Stomach smooth muscle (tissue), 2 donors: ENCODE measurements at regions not wholly inside any gene's neighbourhood (a gene's known extent, or its start where the extent isn't known, plus 50 kb on each side); places are given as distances from the start of the nearest gene placed in this dataset.

Experiments
- H3K27ac ChIP-seq: one replicate; pipeline ENCODE4 v1.7.0; 2013; ENCODE audit warnings: mild to moderate bottlenecking, low read length, inconsistent platforms
- H3K27me3 ChIP-seq, 2 donors: one replicate each; pipeline ENCODE4 v1.7.0; 2013; ENCODE audit warnings: low read length in 2 of 2; ENCODE audit not compliant: insufficient read depth in 2 of 2, control insufficient read depth in 1 of 2
- H3K36me3 ChIP-seq, 2 donors: one replicate each; pipeline ENCODE4 v1.7.0; 2013; ENCODE audit warnings: low read length in 2 of 2; ENCODE audit not compliant: control insufficient read depth in 2 of 2, insufficient read depth in 2 of 2
- H3K4me1 ChIP-seq: one replicate; pipeline ENCODE4 v1.7.0; 2013; ENCODE audit warnings: low read length; ENCODE audit not compliant: control insufficient read depth, insufficient read depth
- H3K4me3 ChIP-seq, 2 donors: one replicate each; pipeline ENCODE4 v1.7.0; 2013; ENCODE audit warnings: low read length in 2 of 2
- H3K9ac ChIP-seq, 2 donors: one replicate each; pipeline ENCODE4 v1.7.0; 2013; ENCODE audit warnings: low read length in 2 of 2, mild to moderate bottlenecking in 1 of 2
- H3K9me3 ChIP-seq, 2 donors: one replicate each; pipeline ENCODE4 v1.7.0; 2013; ENCODE audit warnings: low read length in 2 of 2; ENCODE audit not compliant: control insufficient read depth in 2 of 2
- donor health status: healthy.
- donor health status: Pancreatic carcinoma.

DNA sequence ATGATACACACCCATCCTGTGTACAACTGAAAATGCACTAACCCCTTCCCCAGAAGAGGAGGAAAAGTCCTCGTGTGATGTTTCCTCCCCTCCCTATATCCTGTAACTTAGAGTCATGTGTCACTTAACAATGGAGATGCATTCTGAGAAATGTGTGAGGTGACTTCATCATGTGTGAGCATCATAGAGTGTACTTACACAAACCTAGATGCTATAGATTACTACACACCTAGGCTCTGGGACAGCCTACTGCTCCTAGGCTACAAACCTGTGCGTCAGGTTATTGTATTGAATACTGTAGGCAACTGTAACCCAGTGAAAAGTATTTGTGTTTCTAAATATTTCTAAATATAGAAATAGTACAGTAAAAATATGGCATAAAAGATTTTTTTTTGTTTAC lies 98.6 kb upstream of the FAM180A start:
- Histone ChIP-seq H3K4me3 (no peak overlapping the region), H3K4me1 (no peaks in the 10 kb centered on the region), H3K36me3 (no peaks in the 10 kb centered on the region), H3K27ac (no peak overlapping the region), H3K27me3 (no peaks in the 10 kb centered on the region), H3K9ac (no peak overlapping the region), H3K9me3 (no peaks in the 10 kb centered on the region)

DNA sequence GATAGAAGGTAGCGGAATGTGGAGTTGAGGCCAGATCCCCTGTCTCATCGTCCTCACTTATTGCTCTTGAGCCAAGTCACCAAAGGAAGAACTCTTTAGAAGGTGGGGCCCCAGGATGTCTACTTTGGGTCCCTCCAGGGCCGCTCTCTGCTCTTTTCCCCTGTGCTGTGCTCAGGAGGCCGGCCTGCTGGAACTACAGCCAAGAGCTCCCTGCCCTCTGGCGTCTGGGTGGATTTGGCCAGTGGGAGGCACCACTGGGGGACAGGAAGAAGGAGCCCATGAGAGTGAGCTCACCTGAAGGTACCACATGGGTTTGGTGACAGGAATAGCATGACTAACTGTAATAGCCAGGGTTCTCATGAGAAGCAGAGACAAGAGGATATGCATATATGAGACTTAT lies 97.7 kb upstream of the FAM180A start:
- Histone ChIP-seq H3K27me3 (no peaks in the 10 kb centered on the region), H3K4me3 (no peak overlapping the region), H3K36me3 (no peaks in the 10 kb centered on the region), H3K9me3 (no peaks in the 10 kb centered on the region), H3K27ac (no peak overlapping the region), H3K9ac (no peak overlapping the region), H3K4me1 (no peaks in the 10 kb centered on the region)

DNA sequence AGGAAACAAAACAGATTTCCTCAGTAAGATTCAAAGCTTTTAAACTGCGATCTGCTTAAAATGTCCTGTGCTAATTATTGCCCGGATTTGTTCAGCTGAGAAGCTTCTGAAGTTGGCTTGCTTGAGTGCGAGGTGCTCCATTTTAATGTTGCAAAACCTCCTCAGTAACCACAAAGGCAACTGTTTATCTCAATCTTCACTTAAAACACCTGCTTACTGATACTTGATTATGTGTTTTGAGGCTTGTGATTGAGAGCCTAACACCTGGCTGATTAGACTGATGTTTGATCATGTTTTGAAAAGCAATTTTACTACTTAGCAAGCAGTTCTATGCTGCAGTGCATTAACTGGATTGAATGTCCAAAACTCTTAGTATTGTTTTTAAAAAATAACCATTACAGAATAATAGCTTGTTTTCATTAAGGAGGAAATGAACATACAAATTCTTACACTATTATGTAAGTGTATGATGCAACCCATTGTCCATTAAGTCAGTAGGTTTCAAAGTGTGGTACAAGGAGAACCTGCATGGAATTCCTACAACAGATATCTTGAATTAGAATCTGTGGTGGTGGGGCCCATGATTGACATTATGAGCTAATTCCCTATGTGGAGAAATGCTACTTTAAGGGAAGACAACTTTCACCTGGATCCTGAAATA lies 96.9 kb upstream of the FAM180A start:
- no peaks in the 10 kb centered on the region for H3K36me3 ChIP-seq
- no peak overlapping the region for H3K4me3 ChIP-seq
- no peaks in the 10 kb centered on the region for H3K27me3 ChIP-seq
- H3K4me1 ChIP-seq: no peaks in the 10 kb centered on the region
- no peak overlapping the region for H3K27ac ChIP-seq
- H3K9me3 ChIP-seq: no peaks in the 10 kb centered on the region
- H3K9ac ChIP-seq: no peak overlapping the region

DNA sequence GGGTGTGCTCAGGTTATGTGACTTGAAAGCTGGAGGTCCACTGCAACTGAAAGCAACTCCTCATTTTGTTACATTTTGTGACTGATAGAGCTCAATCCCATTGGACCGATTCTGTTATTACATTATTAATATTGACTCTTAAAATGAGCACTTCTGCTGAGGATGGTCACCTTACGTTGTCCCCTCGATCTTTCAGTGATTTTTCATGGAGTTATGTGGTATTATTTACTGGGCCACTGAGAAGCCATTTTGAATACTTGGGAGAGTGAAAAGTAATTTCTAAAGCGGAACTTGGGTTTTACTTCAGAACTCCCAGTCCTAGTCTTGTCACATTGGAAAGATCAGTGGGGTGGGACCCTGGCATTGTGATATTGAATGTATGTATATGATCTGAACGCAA lies 96.3 kb upstream of the FAM180A start:
- no peaks in the 10 kb centered on the region for H3K27me3 ChIP-seq
- no peaks in the 10 kb centered on the region for H3K36me3 ChIP-seq
- no peak overlapping the region for H3K4me3 ChIP-seq
- H3K27ac ChIP-seq: no peak overlapping the region
- no peak overlapping the region for H3K9ac ChIP-seq
- no peaks in the 10 kb centered on the region for H3K4me1 ChIP-seq
- H3K9me3 ChIP-seq: no peaks in the 10 kb centered on the region

DNA sequence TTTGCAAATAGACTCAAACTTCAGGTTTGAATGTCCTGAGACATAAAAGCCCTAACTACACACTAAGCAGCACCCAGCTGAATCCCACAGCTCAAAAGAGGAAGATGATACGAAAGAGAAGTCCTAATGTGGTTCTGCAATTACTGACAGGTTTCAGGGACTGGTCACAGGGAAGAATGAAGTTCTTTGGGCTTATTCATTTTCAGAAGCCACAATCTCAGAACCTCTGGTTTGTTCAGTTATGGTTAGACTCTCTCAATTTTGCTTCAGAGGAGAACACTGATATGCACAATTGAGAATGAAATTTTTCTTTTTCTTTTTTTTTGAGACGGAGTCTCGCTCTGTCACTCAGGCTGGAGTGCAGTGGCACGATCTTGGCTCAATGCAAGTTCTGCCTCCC lies 94.6 kb upstream of the FAM180A start:
- H3K27ac ChIP-seq: no peak overlapping the region
- no peaks in the 10 kb centered on the region for H3K9me3 ChIP-seq
- no peaks in the 10 kb centered on the region for H3K27me3 ChIP-seq
- no peaks in the 10 kb centered on the region for H3K36me3 ChIP-seq
- H3K9ac ChIP-seq: no peak overlapping the region
- H3K4me3 ChIP-seq: no peak overlapping the region
- no peaks in the 10 kb centered on the region for H3K4me1 ChIP-seq

DNA sequence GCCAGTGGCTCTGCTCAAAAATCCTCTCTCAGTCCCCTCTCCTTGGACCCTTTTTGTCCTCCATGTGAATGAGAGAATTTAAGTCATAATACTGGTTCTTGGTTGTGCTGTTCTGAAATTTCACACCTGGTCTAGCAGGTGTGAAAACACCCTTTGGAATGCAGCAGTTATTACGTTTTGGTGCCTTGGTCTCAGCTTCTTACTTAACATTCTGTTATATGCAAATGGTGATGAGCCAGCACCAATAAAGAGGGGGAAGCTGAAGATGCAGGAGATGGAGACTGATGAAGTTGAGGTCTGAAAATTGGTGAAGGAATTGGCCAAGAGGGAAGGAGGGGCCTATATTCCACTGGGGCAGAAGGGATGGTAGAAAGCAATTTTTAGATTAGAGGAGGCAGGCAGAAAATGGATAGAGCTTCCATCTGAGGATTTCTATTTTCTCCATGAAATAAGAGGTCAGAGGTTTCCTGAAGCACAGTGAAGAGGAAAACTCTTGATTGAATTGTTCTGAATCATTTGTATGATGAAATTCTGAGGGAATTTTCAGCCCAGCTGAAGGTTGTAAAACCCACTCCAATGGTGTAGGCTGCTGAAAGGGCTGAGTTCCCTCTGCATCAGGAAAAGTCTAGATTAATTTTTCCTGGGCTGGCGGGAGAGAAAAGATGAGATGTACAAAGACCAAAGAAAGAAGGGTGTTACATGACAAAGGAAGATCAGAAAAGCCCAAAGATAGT lies 94.0 kb upstream of the FAM180A start:
- Histone ChIP-seq H3K4me3 (no peak overlapping the region), H3K36me3 (no peaks in the 10 kb centered on the region), H3K27ac (no peak overlapping the region), H3K9me3 (no peaks in the 10 kb centered on the region), H3K9ac (no peak overlapping the region), H3K4me1 (no peaks in the 10 kb centered on the region), H3K27me3 (no peaks in the 10 kb centered on the region)

DNA sequence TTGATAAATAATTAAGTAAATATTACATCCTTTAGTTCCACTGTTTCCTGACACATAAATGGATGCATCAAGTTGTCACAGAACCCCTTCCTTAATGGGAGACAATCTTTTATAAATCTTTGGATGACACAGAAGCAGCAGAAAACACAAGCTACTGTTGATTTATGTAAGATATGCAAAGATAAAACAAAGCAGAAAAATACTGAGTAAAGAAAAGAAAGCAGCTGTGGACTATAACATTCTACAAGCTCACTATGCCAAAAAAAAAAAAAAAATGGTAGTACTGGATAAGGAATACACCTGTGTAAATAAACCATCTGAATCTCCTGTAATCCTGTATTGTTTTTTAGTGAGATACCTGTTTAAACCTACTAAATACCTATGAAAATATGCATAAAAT lies 92.0 kb upstream of the FAM180A start:
- H3K9me3 ChIP-seq: no peaks in the 10 kb centered on the region
- no peak overlapping the region for H3K27ac ChIP-seq
- no peaks in the 10 kb centered on the region for H3K27me3 ChIP-seq
- no peak overlapping the region for H3K4me3 ChIP-seq
- H3K4me1 ChIP-seq: no peaks in the 10 kb centered on the region
- no peaks in the 10 kb centered on the region for H3K36me3 ChIP-seq
- no peak overlapping the region for H3K9ac ChIP-seq

DNA sequence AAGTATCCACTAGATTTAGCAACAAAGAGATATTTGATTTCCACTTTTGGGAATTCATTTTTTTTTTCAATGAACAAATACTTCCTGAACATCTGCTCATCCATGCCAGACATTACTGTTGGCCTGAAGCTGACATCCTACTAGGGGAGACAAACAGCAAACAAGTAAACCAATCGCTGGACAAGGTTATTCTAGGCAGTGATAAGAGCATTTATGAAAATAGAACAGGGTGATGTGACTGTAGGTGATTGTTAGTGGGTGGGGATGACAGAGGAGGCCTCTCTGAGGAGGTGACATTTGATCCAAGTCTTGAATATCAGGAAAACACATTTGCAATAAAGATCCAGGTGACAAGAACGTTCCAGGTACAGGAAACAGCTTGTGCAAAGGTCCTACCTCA lies 89.1 kb upstream of the FAM180A start:
- Histone ChIP-seq H3K4me3 (no peak overlapping the region), H3K27ac (no peak overlapping the region), H3K27me3 (no peaks in the 10 kb centered on the region), H3K4me1 (no peaks in the 10 kb centered on the region), H3K9ac (no peak overlapping the region), H3K36me3 (no peaks in the 10 kb centered on the region), H3K9me3 (no peaks in the 10 kb centered on the region)

DNA sequence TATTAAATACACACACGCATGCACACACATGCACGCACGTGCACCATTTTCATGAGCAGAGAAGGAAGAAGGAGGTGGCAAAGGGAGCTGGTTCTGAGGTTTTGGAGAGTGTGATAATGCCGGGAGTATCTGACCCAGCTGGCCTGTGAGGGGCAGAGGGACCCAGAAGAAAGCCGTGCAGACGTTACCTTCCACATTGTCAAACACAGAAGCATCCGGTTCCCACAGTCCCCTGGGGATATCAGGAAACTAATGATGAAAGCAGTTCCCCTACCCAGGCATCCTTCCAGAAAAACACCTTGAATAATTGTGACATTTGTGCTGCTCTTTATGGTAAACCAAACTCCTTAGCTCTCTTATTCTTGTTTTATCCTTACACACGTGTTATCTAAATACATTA lies 85.7 kb upstream of the FAM180A start:
- no peak overlapping the region for H3K4me3 ChIP-seq

DNA sequence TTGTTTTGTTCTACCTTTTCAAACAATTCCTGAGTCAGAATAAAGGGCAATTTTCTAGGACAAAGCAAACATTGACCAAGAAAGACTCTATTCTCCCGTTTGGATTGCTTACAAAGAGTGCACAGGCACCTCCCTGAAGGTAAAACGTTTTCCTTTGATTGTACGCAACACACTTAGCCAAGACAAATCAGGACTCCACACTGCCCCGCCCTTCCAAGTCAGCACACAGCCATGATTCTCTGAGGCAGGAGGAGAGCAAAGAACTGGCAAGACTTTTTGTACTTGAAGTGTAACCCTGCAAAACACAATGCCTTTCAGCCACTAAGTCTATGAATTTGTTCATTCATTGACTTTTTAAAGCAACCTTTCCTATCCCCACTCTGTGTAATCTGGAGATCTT lies 85.0 kb upstream of the FAM180A start:
- Histone ChIP-seq H3K27me3 (no peaks in the 10 kb centered on the region), H3K27ac (no peak overlapping the region), H3K36me3 (no peaks in the 10 kb centered on the region)

More for the DNA sequence above, 85.7 kb upstream of the FAM180A start:
- Histone ChIP-seq H3K27me3 (no peaks in the 10 kb centered on the region), H3K9ac (no peak overlapping the region), H3K36me3 (no peaks in the 10 kb centered on the region), H3K27ac (no peak overlapping the region), H3K9me3 (no peaks in the 10 kb centered on the region), H3K4me1 (no peaks in the 10 kb centered on the region)

DNA sequence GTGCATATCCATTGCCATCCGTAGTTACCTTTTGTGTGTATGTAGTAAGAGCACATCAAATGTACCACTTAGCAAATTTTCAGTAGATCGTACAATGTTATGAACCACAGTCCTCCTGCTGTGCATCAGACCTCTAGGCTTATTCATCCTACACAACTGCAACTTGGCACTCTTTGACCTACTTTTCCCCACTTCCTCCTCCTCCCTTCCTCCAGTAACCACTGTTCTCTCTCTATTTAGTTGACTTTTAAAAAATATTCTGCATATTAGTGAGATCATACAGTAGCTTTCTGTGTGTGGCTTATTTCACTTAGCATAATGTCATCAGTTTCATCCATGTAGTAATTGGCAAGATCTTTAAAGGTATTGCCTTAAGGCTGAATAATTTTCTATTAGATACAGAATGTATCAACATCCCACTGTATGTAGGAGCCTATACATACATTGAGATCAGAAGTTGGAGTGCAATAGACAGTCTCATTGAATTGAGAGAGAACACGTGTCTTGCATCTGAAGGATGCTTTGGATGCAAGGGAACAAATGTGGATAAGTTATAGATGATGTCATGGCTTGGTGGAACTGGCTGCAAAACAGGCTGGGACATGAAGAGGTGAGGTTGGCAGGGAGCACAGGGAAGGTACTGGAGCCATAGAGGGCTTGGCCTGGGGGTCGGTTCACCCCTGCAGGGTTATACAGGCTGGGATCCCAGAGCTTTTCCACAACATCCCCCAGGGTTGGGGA lies 83.0 kb upstream of the FAM180A start:
- Histone ChIP-seq H3K4me3 (no peak overlapping the region), H3K36me3 (no peaks in the 10 kb centered on the region), H3K4me1 (no peaks in the 10 kb centered on the region), H3K27ac (no peak overlapping the region), H3K9ac (no peak overlapping the region), H3K9me3 (no peaks in the 10 kb centered on the region), H3K27me3 (no peaks in the 10 kb centered on the region)

More for the DNA sequence above, 85.0 kb upstream of the FAM180A start:
- no peaks in the 10 kb centered on the region for H3K9me3 ChIP-seq
- no peak overlapping the region for H3K9ac ChIP-seq
- H3K4me1 ChIP-seq: no peaks in the 10 kb centered on the region
- H3K4me3 ChIP-seq: no peak overlapping the region
